Lung (tissue), 1 donor: ENCODE measurements at regions not wholly inside any gene's neighbourhood (a gene's known extent, or its start where the extent isn't known, plus 50 kb on each side); places are given as distances from the start of the nearest gene placed in this dataset. TPM values are rescaled to one million over a fixed set of nuclear protein-coding genes. Genes with fewer than 3 reads are reported as not detected.

Source experiments
- small RNA-seq: library from RNA; depleted of rRNA; stranded (forward); fragments of <200 nt; gene quantifications from one replicate; pipeline ENCODE3, GENCODE V24; 2014; ENCODE audit warnings: low replicate concordance

Small RNA genes lying in the stretch of these regions (small RNA-seq; reads per million reads assigned to genes)
- not detected for gene RNU6-279P
- not detected for gene RNU6-871P
